Skeletal muscle satellite cell (primary cell): ENCODE measurements at regions not wholly inside any gene's neighbourhood (a gene's known extent, or its start where the extent isn't known, plus 50 kb on each side); places are given as distances from the start of the nearest gene placed in this dataset.

ENCODE experiments used
- H3K27me3 ChIP-seq: 2 replicates; pipeline ENCODE4 v1.7.0; 2013; ENCODE audit warnings: low read length; ENCODE audit not compliant: control insufficient read depth, insufficient read depth
- H3K36me3 ChIP-seq: 2 replicates; pipeline ENCODE4 v1.7.0; 2013; ENCODE audit warnings: mild to moderate bottlenecking, control low read depth, low read length; ENCODE audit not compliant: insufficient read depth
- H3K4me1 ChIP-seq: 2 replicates; pipeline ENCODE4 v1.7.0; 2013; ENCODE audit warnings: low read length; ENCODE audit not compliant: control insufficient read depth, insufficient read depth
- H3K4me2 ChIP-seq: 2 replicates; pipeline ENCODE4 v1.7.0; 2013; ENCODE audit warnings: mild to moderate bottlenecking, low read length
- H3K4me3 ChIP-seq: 2 replicates; pipeline ENCODE4 v1.7.0; 2013; ENCODE audit warnings: low read length
- H3K9ac ChIP-seq: 2 replicates; pipeline ENCODE4 v1.7.0; 2013; ENCODE audit warnings: mild to moderate bottlenecking, low read depth, low read length, moderate library complexity
- H3K9me3 ChIP-seq: replicated peaks from 2 replicates; pipeline ENCODE4 v1.7.0; 2013; ENCODE audit warnings: mild to moderate bottlenecking, control low read depth, low read length

DNA sequence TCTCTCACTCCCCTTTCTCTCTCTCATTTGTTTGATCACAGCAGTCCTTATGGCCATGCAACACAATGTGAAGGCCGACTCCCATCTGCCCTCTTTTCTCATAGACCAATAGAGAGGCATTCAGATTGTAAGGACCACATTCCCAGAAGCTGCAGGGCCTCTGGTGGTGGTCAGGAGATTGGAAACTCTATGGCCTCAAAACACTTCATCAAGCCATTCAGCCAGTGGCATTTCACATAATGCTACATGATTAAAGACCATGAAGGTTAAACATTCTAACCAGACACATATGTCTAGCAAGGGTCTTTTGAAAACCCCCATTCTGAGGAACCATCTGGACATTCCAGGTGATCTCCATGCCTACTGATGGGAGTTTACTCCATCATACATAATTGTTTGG, 769.5 kb upstream of the CXADR start:
- H3K4me1 ChIP-seq, result no peaks in the 10 kb centered on the region
- H3K9ac ChIP-seq, result no peak overlapping the region
- no peaks in the 10 kb centered on the region for H3K9me3 ChIP-seq
- no peaks in the 10 kb centered on the region for H3K36me3 ChIP-seq
- no peak overlapping the region for H3K4me2 ChIP-seq
- no peaks in the 10 kb centered on the region for H3K27me3 ChIP-seq
- H3K4me3 ChIP-seq, result no peak overlapping the region

DNA sequence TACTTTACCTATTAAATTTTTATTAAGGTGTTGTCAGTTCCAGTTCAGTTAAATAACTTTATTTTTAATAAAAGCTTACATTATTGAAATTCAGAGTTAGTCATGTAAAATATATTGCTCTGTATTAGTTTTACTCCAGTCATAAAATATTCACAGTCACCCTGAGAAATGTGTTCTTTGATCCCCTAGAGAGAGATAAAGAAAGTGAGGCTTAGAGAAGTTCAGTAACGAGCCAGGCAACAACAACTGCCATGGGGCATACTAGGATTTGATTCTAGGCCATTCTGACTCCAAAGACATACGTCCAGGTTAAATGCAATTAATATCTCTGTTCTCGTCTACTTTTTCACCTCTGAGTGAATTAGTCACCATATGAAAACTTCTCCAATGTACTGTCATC, 761.9 kb upstream of the CXADR start:
- no peaks in the 10 kb centered on the region for H3K36me3 ChIP-seq
- H3K9me3 ChIP-seq, result no peaks in the 10 kb centered on the region
- no peak overlapping the region for H3K4me2 ChIP-seq
- H3K27me3 ChIP-seq, result no peaks in the 10 kb centered on the region
- H3K4me1 ChIP-seq, result no peaks in the 10 kb centered on the region
- no peak overlapping the region for H3K4me3 ChIP-seq
- H3K9ac ChIP-seq, result no peak overlapping the region

DNA sequence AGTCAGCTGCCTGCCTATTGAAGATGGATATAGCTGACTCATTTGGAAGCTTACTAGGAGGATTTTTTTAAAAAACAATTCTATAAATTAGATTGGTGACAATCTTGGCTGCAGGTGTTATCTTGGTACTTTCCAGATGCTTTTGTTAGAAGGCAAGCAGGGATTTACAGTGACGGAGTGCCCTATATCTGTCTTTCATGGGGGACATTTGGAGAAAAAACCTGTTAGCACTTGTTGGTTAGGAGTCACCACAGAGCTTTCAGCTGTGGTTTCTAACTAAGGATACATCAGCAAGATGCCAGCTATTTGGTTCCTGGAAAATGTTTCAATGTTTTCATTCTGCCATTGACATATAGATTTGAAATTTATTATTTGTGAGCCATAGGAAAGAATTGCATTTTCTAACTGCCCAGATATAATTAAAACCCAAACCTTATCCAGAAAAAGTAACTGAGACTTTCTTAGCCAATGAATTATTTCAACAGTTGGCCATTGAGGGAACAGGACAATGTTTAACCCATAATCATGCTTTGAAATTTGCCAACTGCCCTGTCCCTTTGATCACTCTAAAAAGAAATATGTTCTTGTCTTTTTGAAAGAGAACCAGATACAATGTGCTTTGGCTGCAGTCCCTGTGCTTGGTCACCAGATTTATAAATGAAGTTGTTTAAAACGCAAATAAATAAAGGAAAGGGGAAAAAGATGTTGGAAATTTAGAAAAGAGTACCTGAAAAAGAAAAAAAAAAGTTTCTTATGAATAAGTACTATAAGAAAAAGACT, 761.0 kb upstream of the CXADR start:
- no peaks in the 10 kb centered on the region for H3K36me3 ChIP-seq
- no peaks in the 10 kb centered on the region for H3K9me3 ChIP-seq
- no peak overlapping the region for H3K9ac ChIP-seq
- no peak overlapping the region for H3K4me3 ChIP-seq
- no peaks in the 10 kb centered on the region for H3K4me1 ChIP-seq
- H3K4me2 ChIP-seq, result no peak overlapping the region
- H3K27me3 ChIP-seq, result no peaks in the 10 kb centered on the region

DNA sequence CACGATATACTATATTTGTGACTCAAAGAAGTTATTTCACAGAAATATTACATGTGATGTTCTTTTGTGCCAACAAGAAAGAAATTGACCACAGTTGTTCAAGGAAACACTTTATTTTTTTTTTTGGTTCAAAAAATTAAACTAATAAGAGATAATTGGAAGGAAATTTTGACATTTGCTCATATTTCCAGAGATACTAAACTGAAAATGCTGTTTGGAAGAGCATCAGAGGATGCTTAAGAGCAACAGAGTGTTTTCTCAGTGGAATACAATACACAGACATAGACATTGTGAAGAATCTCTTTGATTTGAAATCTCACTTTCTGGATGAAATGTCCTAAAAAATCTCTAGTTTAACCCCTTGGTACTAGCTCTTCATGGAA, 760.4 kb upstream of the CXADR start:
- no peak overlapping the region for H3K9ac ChIP-seq
- H3K36me3 ChIP-seq, result no peaks in the 10 kb centered on the region
- no peaks in the 10 kb centered on the region for H3K4me1 ChIP-seq
- no peak overlapping the region for H3K4me3 ChIP-seq
- no peaks in the 10 kb centered on the region for H3K9me3 ChIP-seq
- no peaks in the 10 kb centered on the region for H3K27me3 ChIP-seq
- H3K4me2 ChIP-seq, result no peak overlapping the region

DNA sequence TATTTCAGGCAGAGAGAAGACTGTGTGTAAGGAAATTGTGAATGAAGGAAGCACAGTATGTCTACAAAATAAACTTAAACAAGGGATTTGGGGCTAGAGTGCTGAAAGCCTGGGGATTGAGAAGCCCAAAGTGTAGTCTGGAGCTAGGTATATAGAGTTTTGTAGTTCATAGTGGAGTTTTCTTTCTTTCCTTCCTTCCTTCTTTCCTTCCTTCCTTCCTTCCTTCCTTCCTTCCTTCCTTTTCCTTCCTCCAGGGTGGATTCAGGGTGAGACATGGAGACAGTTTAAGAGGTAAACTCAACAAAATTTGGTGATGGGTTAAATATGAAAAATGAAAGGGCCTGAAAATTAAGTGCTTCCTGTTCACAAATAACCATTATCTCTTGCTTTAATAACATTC, 757.8 kb upstream of the CXADR start:
- H3K9ac ChIP-seq, result no peak overlapping the region
- no peaks in the 10 kb centered on the region for H3K27me3 ChIP-seq
- H3K4me1 ChIP-seq, result no peaks in the 10 kb centered on the region
- H3K36me3 ChIP-seq, result no peaks in the 10 kb centered on the region
- no peaks in the 10 kb centered on the region for H3K9me3 ChIP-seq
- H3K4me2 ChIP-seq, result no peak overlapping the region
- H3K4me3 ChIP-seq, result no peak overlapping the region

DNA sequence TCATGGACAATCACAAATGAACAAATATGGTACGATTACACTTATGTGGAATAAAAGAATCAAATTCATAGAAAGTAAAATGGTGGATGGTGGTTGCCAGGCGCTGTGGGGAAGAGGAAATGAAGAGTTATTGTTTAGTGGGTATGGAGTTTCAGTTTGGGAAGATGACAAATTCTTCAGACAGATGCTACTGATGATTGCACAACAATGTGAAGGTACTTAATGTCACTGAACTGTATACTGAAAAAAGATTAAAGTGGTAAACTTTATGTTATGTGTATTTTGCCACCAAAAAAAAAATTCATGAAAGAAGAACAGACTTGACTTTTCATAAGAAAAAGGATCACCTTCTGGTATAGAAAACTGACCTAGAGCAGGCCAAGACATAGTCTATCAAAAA, 745.6 kb upstream of the CXADR start:
- Histone ChIP-seq H3K36me3 (no peaks in the 10 kb centered on the region), H3K9me3 (no peaks in the 10 kb centered on the region), H3K9ac (no peak overlapping the region), H3K27me3 (no peaks in the 10 kb centered on the region), H3K4me1 (peaks cover 15% of the 10 kb centered on the region), H3K4me3 (no peak overlapping the region), H3K4me2 (no peak overlapping the region)

DNA sequence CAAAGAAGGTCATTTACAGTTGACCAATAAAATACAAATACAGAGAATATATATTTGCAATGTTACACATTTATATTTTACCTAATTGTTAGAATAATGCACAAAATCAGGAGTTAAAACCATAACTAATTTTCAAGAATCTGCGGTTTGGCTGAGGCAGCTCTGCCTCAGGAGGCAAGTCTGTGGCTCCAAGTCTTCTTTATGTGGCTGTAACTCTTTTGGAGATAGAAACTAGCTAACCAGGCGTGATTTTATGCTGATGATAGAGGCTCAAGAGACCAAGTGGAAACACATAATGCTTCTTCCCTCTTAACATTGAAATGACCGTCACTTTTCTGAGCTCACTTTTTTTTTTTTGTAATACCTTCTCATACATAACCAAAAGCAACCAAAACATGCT, 744.7 kb upstream of the CXADR start:
- Histone ChIP-seq H3K9ac (no peak overlapping the region), H3K4me1 (peaks cover 23% of the 10 kb centered on the region), H3K36me3 (no peaks in the 10 kb centered on the region), H3K4me2 (no peak overlapping the region), H3K4me3 (no peak overlapping the region), H3K27me3 (no peaks in the 10 kb centered on the region), H3K9me3 (no peaks in the 10 kb centered on the region)

DNA sequence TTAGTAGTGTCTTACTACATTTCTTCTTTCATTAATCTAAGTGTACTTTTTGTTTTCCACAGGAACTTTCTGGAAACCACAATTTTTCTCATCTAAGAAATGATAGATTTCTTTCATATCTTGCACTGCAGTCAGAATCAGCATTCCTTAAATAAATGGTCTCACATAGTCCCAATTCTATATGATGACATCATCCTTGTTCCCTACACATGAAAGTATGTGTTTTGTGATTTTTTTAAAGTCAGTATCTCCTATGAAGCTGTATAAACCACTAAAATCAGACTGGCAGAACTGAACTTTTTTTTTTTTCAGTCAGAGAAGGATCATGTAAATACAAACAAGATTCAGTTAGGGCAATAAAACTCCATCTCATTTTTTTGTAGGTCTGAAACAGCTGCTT, 742.6 kb upstream of the CXADR start:
- no peak overlapping the region for H3K4me3 ChIP-seq
- H3K4me2 ChIP-seq, result no peak overlapping the region
- H3K9ac ChIP-seq, result no peak overlapping the region
- no peaks in the 10 kb centered on the region for H3K27me3 ChIP-seq
- H3K4me1 ChIP-seq, result peaks cover 28% of the 10 kb centered on the region
- H3K36me3 ChIP-seq, result no peaks in the 10 kb centered on the region
- no peaks in the 10 kb centered on the region for H3K9me3 ChIP-seq

DNA sequence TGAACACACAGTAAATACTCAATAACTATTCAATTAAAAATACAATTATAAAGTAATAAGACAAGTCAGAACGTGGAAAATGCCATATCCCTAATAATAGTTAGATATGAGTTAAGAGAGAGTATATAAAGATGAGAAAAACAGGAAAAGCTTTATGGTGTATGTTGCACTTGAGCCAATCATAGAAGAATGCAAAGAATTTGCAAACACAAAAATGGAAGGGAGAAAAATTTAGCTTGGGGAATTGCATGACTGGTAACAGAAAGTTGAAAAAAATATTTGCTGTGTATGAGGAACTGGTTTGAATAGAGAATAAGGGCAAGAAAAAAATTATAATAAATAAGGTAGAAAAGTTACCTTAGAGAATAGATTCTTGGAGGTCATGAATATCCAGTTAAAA, 739.6 kb upstream of the CXADR start:
- peak overlapping the region; percentile 16 for H3K4me2 ChIP-seq
- no peaks in the 10 kb centered on the region for H3K36me3 ChIP-seq
- no peaks in the 10 kb centered on the region for H3K9me3 ChIP-seq
- no peaks in the 10 kb centered on the region for H3K27me3 ChIP-seq
- peaks cover 22% of the 10 kb centered on the region for H3K4me1 ChIP-seq
- no peak overlapping the region for H3K9ac ChIP-seq
- H3K4me3 ChIP-seq, result no peak overlapping the region

DNA sequence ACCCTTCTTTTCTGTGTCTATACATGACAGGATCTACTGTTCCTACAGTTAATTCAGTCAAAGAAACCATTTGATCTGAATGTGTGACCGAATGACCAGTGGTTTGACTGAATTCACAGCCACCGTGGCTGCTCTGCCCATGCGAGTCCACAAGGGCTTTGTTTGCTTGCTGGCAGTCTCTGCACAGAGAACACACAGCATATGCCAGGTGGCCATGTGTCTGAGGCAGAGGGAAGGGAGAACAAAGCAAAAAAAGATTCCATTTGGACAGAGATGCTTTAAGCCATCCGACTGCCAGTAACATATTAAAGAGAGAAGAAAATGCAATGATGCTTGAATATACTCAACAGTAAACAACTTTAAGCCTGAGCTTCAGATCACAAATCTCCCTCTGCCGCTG, 737.8 kb upstream of the CXADR start:
- peaks cover 18% of the 10 kb centered on the region for H3K4me1 ChIP-seq
- no peaks in the 10 kb centered on the region for H3K36me3 ChIP-seq
- H3K4me3 ChIP-seq, result no peak overlapping the region
- no peaks in the 10 kb centered on the region for H3K9me3 ChIP-seq
- H3K27me3 ChIP-seq, result no peaks in the 10 kb centered on the region
- H3K9ac ChIP-seq, result no peak overlapping the region
- H3K4me2 ChIP-seq, result no peak overlapping the region

DNA sequence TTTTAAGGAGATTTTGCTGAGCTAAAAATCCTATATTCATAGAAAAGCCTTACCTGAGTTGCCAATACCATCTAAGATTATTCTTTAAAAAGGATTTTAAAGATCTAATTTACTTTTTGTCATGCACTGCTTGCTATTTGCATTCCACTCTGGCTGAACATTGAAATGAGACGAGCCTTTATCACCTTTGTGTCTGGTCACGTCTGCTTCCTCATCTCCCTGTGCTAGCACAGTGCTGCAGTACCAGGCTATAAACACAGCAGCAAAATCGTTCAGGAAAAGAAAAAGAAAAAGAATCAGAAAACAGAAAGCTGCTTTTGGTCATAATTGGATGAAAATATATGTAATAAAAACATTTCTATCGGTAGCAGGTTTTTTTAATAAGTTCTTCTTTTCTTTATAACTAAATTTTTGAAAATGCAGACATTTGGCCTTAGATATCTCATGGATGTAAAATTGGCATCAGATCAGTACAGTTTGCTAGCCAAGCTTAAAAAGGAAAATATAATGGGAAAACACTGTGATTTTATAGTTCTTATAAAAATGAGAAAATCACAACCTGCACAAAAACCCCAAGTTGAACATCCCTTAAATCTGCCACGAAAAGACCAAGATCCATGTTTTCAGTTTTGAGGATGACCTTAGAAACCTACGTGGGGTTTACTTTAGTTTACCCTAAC, 735.7 kb upstream of the CXADR start:
- no peak overlapping the region for H3K4me3 ChIP-seq
- H3K4me2 ChIP-seq, result no peak overlapping the region
- H3K9me3 ChIP-seq, result no peaks in the 10 kb centered on the region
- no peaks in the 10 kb centered on the region for H3K27me3 ChIP-seq
- no peak overlapping the region for H3K9ac ChIP-seq
- H3K4me1 ChIP-seq, result peaks cover 13% of the 10 kb centered on the region
- H3K36me3 ChIP-seq, result no peaks in the 10 kb centered on the region

DNA sequence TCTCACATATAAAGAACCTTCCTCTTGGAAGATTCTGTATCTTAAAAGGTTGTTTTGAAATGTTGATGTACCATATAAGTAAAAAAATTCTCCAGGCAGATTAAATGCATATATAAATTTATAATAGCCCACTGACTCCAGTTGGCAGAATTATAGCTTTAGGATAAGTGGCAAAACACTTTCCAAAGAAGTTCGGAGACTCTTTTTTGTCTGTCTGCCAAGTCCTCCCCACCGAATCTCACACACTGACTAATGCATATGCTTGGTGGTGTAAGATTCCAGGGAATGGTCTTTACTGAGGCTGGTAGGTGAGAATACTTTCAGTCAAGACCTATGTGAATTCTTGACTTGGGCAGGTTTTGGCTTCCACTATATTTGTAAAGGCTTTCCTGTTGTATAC, 724.3 kb upstream of the CXADR start:
- no peaks in the 10 kb centered on the region for H3K27me3 ChIP-seq
- H3K4me3 ChIP-seq, result no peak overlapping the region
- no peaks in the 10 kb centered on the region for H3K4me1 ChIP-seq
- no peak overlapping the region for H3K9ac ChIP-seq
- H3K36me3 ChIP-seq, result no peaks in the 10 kb centered on the region
- H3K9me3 ChIP-seq, result no peaks in the 10 kb centered on the region
- H3K4me2 ChIP-seq, result no peak overlapping the region
